ENCODE measurements at regions not wholly inside any gene's neighbourhood (a gene's known extent, or its start where the extent isn't known, plus 50 kb on each side); places are given as distances from the start of the nearest gene placed in this dataset.
"Not testable (repeated sequence)": the region's sequence is repeated elsewhere in the genome, so short reads cannot be mapped to it uniquely, and the experiment has no call there.

GRCh38 chr13:22929381-22930126 is 251.2 kb upstream of the SGCG start:
- H3K4me3 Mint-ChIP-seq (ENCODE audit: unreplicated experiment) = no peak overlapping the region
- peaks cover 7% of the 10 kb centered on the region for H3K9me3 Mint-ChIP-seq (ENCODE audit: low read depth)
- TF ChIP-seq, protein P1, sequence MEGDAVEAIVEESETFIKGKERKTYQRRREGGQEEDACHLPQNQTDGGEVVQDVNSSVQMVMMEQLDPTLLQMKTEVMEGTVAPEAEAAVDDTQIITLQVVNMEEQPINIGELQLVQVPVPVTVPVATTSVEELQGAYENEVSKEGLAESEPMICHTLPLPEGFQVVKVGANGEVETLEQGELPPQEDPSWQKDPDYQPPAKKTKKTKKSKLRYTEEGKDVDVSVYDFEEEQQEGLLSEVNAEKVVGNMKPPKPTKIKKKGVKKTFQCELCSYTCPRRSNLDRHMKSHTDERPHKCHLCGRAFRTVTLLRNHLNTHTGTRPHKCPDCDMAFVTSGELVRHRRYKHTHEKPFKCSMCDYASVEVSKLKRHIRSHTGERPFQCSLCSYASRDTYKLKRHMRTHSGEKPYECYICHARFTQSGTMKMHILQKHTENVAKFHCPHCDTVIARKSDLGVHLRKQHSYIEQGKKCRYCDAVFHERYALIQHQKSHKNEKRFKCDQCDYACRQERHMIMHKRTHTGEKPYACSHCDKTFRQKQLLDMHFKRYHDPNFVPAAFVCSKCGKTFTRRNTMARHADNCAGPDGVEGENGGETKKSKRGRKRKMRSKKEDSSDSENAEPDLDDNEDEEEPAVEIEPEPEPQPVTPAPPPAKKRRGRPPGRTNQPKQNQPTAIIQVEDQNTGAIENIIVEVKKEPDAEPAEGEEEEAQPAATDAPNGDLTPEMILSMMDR (IDR thresholded peaks at IDR 0.05) = no peak
- DNase-seq (ENCODE audit: low spot score) = no peak
- no peaks in the 10 kb centered on the region for H3K36me3 Mint-ChIP-seq (ENCODE audit: low read depth)
- H3K27ac Mint-ChIP-seq (ENCODE audit: unreplicated experiment) = no peak overlapping the region
- H3K4me1 Mint-ChIP-seq (ENCODE audit: low read depth) = peaks cover 3% of the 10 kb centered on the region
- peaks cover 4% of the 10 kb centered on the region for H3K27me3 Mint-ChIP-seq (ENCODE audit: low read depth)

- Mint-ChIP-seq H3K4me1 (ENCODE audit: low read depth) (no peaks in the 10 kb centered on the region), H3K4me3 (ENCODE audit: unreplicated experiment) (no peak overlapping the region), H3K27ac (ENCODE audit: unreplicated experiment) (no peak overlapping the region), H3K36me3 (ENCODE audit: low read depth) (no peaks in the 10 kb centered on the region), H3K9me3 (ENCODE audit: low read depth) (peaks cover 7% of the 10 kb centered on the region), H3K27me3 (ENCODE audit: low read depth) (peaks cover 4% of the 10 kb centered on the region)
- TF ChIP-seq, protein P1 (IDR thresholded peaks at IDR 0.05) = no peak
- DNase-seq (ENCODE audit: low spot score) = no peak
Observed at GRCh38 chr13:22931576-22931975, 249.2 kb upstream of the SGCG start.

- H3K4me1 Mint-ChIP-seq (ENCODE audit: low read depth); H3K4me3 Mint-ChIP-seq (ENCODE audit: unreplicated experiment); H3K27ac Mint-ChIP-seq (ENCODE audit: unreplicated experiment); H3K27me3 Mint-ChIP-seq (ENCODE audit: low read depth); DNase-seq (ENCODE audit: low spot score); H3K9me3 Mint-ChIP-seq (ENCODE audit: low read depth); H3K36me3 Mint-ChIP-seq (ENCODE audit: low read depth): not testable (repeated sequence)
Observed at GRCh38 chr13:22932632-22933412, 248.0 kb upstream of the SGCG start.

DNA sequence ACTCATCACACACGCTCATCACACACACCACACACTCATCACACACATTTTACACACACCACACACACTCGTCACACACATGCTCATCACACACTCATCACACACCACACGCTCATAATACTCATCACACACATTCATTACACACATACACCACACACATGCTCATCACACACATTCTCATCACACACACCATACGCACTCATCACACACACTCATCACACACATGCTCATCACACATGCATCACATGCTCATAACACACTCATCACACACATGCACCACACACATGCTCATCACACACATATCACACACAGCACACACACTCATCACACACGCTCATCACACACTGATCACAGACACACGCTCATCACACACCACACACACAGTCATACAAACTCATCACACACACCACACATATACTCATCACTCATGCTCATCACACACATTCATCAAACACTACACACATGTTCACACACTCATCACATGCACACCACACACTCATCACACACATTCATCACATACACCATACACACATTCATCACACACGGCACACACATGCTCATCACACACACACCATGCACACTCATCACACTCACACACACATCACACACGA is 247.1 kb upstream of the SGCG start:
- no peak for DNase-seq (ENCODE audit: low spot score)
- peaks cover 12% of the 10 kb centered on the region for H3K9me3 Mint-ChIP-seq (ENCODE audit: low read depth)
- H3K4me3 Mint-ChIP-seq (ENCODE audit: unreplicated experiment) = no peak overlapping the region
- TF ChIP-seq, protein P1 (IDR thresholded peaks at IDR 0.05) = no peak
- peaks cover 4% of the 10 kb centered on the region for H3K27me3 Mint-ChIP-seq (ENCODE audit: low read depth)
- no peak overlapping the region for H3K27ac Mint-ChIP-seq (ENCODE audit: unreplicated experiment)
- no peaks in the 10 kb centered on the region for H3K36me3 Mint-ChIP-seq (ENCODE audit: low read depth)
- H3K4me1 Mint-ChIP-seq (ENCODE audit: low read depth) = no peaks in the 10 kb centered on the region

DNA sequence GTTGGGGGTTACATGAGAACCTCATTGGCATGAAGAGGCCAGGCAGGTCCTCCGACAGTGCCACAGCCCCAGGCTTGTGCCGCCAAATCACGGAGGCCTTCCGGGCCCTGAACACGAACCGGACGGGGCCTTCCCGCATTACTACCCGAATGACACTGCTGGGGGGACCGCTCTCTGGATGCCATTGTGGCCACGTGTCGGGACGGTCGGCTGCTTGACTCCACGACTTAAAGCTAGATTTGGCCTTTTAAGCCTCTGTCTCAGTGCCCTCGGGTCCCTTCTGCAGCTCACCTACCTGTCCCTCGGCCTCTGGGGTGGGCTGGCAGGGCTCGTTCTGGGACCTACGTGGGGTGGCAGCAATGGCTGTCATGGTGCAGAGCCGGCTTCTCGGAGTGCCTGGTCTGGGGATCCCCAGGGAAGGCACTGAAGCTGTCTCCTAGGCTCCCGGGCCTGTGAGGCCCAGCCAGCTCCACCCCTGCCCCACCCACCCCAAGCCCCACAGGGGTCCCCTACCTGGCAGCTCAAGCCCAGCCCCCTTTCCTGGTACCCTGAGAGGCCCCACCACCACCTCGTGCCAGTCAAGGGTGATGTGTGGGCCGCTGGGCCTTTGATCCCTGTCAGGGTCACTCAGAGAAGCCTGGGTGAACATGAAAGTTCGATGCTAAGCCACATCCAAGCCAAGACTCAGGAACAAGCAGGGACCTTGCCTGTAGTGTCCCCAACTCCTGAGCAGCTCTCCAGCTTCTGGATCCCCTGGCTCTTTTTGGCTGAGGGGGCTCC is 245.8 kb upstream of the SGCG start:
- Mint-ChIP-seq H3K4me3 (ENCODE audit: unreplicated experiment) (no peak overlapping the region), H3K27me3 (ENCODE audit: low read depth) (peaks cover 4% of the 10 kb centered on the region), H3K27ac (ENCODE audit: unreplicated experiment) (no peak overlapping the region), H3K4me1 (ENCODE audit: low read depth) (no peaks in the 10 kb centered on the region), H3K9me3 (ENCODE audit: low read depth) (peaks cover 12% of the 10 kb centered on the region), H3K36me3 (ENCODE audit: low read depth) (no peaks in the 10 kb centered on the region)
- TF ChIP-seq, protein P1 (IDR thresholded peaks at IDR 0.05) = no peak
- no peak for DNase-seq (ENCODE audit: low spot score)
